SU-DHL-6 (cell line): ENCODE measurements at regions not wholly inside any gene's neighbourhood (a gene's known extent, or its start where the extent isn't known, plus 50 kb on each side); places are given as distances from the start of the nearest gene placed in this dataset.

Experiments used
- H2AFZ ChIP-seq: fragments of 200-600 bp; sonication (generic); 2 replicates; pipeline ENCODE4 v1.6.1; 2014; ENCODE audit warnings: low read depth, mild to moderate bottlenecking, moderate library complexity, mixed read lengths, antibody characterized with exemption, low read length; ENCODE audit not compliant: severe bottlenecking
- H3F3A ChIP-seq: fragments of 200-600 bp; shearing (Covaris generic); 2 replicates; pipeline ENCODE4 v1.6.0; 2016; ENCODE audit warnings: antibody characterized with exemption, mild to moderate bottlenecking; ENCODE audit not compliant: insufficient read depth
- H3K27ac ChIP-seq: fragments of 200-600 bp; sonication (generic); 2 replicates; pipeline ENCODE4 v1.5.1; 2016; ENCODE audit warnings: low read depth, mild to moderate bottlenecking, low read length, moderate library complexity, mixed read lengths
- H3K27me3 ChIP-seq: fragments of 200-600 bp; sonication (generic), shearing (Covaris generic); 2 replicates; pipeline ENCODE4 v1.6.0; 2014; ENCODE audit warnings: mild to moderate bottlenecking, low read length
- H3K36me3 ChIP-seq: fragments of 200-600 bp; sonication (generic); 2 replicates; pipeline ENCODE4 v1.6.1; 2014; ENCODE audit warnings: mild to moderate bottlenecking, low read length, mixed read lengths
- H3K4me2 ChIP-seq: fragments of 300-600, 200-600 bp; shearing (Covaris generic), sonication (generic); 2 replicates; pipeline ENCODE4 v1.6.0; 2014; ENCODE audit warnings: low read length, low read depth, mild to moderate bottlenecking; ENCODE audit not compliant: poor library complexity, severe bottlenecking
- H3K4me3 ChIP-seq: fragments of 200-600 bp; sonication (generic); 2 replicates; pipeline ENCODE4 v1.5.1; 2014; ENCODE audit warnings: antibody characterized with exemption, low read length, mild to moderate bottlenecking, mixed read lengths; ENCODE audit not compliant: insufficient read depth, poor library complexity, severe bottlenecking
- H3K79me2 ChIP-seq: fragments of 200-600 bp; sonication (generic); 2 replicates; pipeline ENCODE4 v1.6.1; 2014; ENCODE audit warnings: mild to moderate bottlenecking, low read length, moderate library complexity; ENCODE audit not compliant: insufficient read depth
- H3K9ac ChIP-seq: fragments of 200-600 bp; sonication (generic); 2 replicates; pipeline ENCODE4 v1.7.0; 2014; ENCODE audit warnings: mild to moderate bottlenecking, low read length
- H3K9me2 ChIP-seq: fragments of 200-600 bp; sonication (generic); replicated peaks from 2 replicates; pipeline ENCODE4 v1.6.1; 2014; ENCODE audit warnings: low read length; ENCODE audit not compliant: insufficient read depth
- H3K9me3 ChIP-seq: fragments of 200-600 bp; sonication (generic); 2 replicates; pipeline ENCODE4 v1.6.1; 2014; ENCODE audit warnings: low read length, mixed read lengths; ENCODE audit not compliant: insufficient read depth
- H4K20me1 ChIP-seq: fragments of 200-600 bp; sonication (generic); 2 replicates; pipeline ENCODE4 v1.6.1; 2014; ENCODE audit warnings: low read depth, mild to moderate bottlenecking, antibody characterized with exemption, low read length, moderate library complexity, mixed read lengths
- EZH2phosphoT487 ChIP-seq: fragments of 200-600 bp; sonication (generic), shearing (Covaris generic); conservative IDR thresholded peaks from 2 replicates; pipeline ENCODE4 v1.6.1; 2018; ENCODE audit warnings: mild to moderate bottlenecking, antibody characterized with exemption, low read length, moderate library complexity, mixed read lengths
- TF ChIP-seq, protein P1 (sequence below): fragments of 200-600 bp; sonication (generic); IDR thresholded peaks from one replicate; pipeline ENCODE4 v1.5.1; 2017; ENCODE audit warnings: antibody characterized with exemption, mild to moderate bottlenecking, low read length, moderate library complexity; ENCODE audit not compliant: insufficient read depth, poor library complexity, severe bottlenecking

DNA sequence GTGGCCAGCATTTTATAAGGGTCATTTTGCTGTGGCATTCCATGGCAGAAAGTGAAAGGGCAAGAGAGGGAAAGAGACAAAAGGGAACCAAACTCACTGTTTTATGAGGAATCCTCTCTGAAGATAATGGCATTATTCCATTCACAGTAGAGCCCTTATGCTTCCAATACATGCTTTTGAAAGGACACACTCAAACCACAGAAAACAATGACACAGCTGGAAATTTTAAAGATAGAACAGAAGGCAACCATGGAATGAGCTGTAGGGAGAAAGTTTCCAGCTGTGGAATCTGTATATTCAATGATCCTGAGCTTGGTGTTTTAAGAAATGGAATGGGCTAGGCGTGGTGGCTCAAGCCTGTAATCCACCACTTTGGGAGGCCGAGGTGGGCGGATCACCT lies 677.4 kb downstream of the SLITRK1 start:
- Histone ChIP-seq H3K36me3 (no peaks in the 10 kb centered on the region), H3K27ac (no peak overlapping the region), H3K79me2 (no peaks in the 10 kb centered on the region), H3K4me3 (no peak overlapping the region), H4K20me1 (no peaks in the 10 kb centered on the region), H3K9me3 (no peaks in the 10 kb centered on the region), H3K4me2 (no peak overlapping the region), H3K27me3 (no peaks in the 10 kb centered on the region), H3K9ac (no peak overlapping the region), H3F3A (no peaks in the 10 kb centered on the region), H3K9me2 (no peaks in the 10 kb centered on the region), H2AFZ (no peak overlapping the region)
- TF ChIP-seq, protein P1, sequence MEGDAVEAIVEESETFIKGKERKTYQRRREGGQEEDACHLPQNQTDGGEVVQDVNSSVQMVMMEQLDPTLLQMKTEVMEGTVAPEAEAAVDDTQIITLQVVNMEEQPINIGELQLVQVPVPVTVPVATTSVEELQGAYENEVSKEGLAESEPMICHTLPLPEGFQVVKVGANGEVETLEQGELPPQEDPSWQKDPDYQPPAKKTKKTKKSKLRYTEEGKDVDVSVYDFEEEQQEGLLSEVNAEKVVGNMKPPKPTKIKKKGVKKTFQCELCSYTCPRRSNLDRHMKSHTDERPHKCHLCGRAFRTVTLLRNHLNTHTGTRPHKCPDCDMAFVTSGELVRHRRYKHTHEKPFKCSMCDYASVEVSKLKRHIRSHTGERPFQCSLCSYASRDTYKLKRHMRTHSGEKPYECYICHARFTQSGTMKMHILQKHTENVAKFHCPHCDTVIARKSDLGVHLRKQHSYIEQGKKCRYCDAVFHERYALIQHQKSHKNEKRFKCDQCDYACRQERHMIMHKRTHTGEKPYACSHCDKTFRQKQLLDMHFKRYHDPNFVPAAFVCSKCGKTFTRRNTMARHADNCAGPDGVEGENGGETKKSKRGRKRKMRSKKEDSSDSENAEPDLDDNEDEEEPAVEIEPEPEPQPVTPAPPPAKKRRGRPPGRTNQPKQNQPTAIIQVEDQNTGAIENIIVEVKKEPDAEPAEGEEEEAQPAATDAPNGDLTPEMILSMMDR, result no peak
- TF ChIP-seq EZH2phosphoT487, result no peak

DNA sequence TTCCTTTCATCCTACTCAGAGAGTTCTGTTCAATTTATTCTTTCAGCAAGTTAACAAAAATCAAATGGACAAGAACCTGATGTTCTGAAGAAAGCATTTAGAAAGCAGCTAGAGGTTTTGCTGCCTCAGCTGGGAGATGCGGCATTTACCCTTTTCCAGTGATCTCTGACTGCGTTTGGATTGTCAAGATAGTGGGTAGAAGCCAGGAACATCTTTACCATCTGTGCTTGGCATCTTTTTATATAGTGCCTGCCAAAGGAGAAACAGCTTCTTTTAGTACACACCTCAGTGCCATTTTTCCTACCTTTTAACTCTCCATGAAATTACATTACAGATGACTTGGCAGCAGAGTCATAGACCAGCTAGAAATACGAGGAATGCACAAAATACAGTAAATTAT lies 680.8 kb downstream of the SLITRK1 start:
- H3K27ac ChIP-seq, result no peak overlapping the region
- H3K9me3 ChIP-seq, result no peaks in the 10 kb centered on the region
- no peaks in the 10 kb centered on the region for H4K20me1 ChIP-seq
- H3F3A ChIP-seq, result no peaks in the 10 kb centered on the region
- no peak overlapping the region for H3K4me3 ChIP-seq
- no peaks in the 10 kb centered on the region for H3K9me2 ChIP-seq
- H3K4me2 ChIP-seq, result no peak overlapping the region
- H3K9ac ChIP-seq, result no peak overlapping the region
- H2AFZ ChIP-seq, result no peak overlapping the region
- no peaks in the 10 kb centered on the region for H3K36me3 ChIP-seq
- TF ChIP-seq EZH2phosphoT487, result no peak
- TF ChIP-seq, protein P1, result no peak
- H3K79me2 ChIP-seq, result no peaks in the 10 kb centered on the region
- H3K27me3 ChIP-seq, result no peaks in the 10 kb centered on the region

DNA sequence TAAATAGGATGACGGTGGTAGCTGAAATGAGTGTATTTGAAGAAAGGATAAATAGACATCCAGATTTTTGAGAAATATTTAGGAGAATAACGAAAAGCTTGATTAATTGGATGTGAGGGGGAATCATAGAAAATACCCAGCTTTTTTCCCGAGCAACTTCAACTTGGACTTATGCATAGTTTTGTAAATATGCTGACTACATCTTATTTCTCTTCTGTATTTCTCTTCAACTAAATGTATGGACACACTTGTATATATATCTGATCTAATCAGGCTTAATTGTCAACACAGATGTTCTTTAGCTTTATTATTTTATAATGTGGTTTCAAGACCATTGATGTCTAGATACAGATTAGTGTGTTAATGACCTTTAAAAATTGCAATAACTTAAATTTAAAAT lies 685.0 kb downstream of the SLITRK1 start:
- Histone ChIP-seq H2AFZ (no peak overlapping the region), H3K36me3 (no peaks in the 10 kb centered on the region), H4K20me1 (no peaks in the 10 kb centered on the region), H3K9ac (no peak overlapping the region), H3F3A (no peaks in the 10 kb centered on the region), H3K27ac (no peak overlapping the region), H3K79me2 (no peaks in the 10 kb centered on the region), H3K9me3 (no peaks in the 10 kb centered on the region), H3K9me2 (no peaks in the 10 kb centered on the region), H3K4me3 (no peak overlapping the region), H3K27me3 (no peaks in the 10 kb centered on the region), H3K4me2 (no peak overlapping the region)
- no peak for TF ChIP-seq EZH2phosphoT487
- TF ChIP-seq, protein P1, result no peak

DNA sequence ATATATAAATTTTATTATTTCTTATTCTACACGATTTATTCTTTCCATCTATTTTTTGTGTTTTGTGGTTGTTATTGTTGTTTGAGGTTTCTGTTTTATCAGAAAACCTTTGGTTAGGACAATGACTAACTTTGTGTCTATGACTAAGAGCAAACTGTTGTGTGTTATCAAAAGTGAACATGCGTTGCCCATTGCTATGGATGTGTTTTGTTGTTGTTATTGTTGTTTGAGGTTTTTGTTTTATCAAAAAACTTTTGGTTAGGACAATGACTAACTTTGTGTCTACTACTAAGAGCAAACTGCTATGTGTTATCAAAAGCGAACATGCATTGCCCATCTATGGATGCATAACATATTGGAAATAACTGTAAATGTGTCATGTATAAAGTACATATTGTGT lies 692.3 kb downstream of the SLITRK1 start:
- Histone ChIP-seq H3K27me3 (no peaks in the 10 kb centered on the region), H3F3A (no peaks in the 10 kb centered on the region), H3K4me3 (no peak overlapping the region), H3K9me2 (no peaks in the 10 kb centered on the region), H3K9me3 (no peaks in the 10 kb centered on the region; the same call in 1 of the 2 replicates), H4K20me1 (no peaks in the 10 kb centered on the region), H3K27ac (no peak overlapping the region), H3K9ac (no peak overlapping the region), H3K79me2 (no peaks in the 10 kb centered on the region), H3K4me2 (no peak overlapping the region), H3K36me3 (no peaks in the 10 kb centered on the region), H2AFZ (no peak overlapping the region)
- no peak for TF ChIP-seq EZH2phosphoT487
- TF ChIP-seq, protein P1, result no peak
